HG03135 (cell line): ENCODE measurements at regions not wholly inside any gene's neighbourhood (a gene's known extent, or its start where the extent isn't known, plus 50 kb on each side); places are given as distances from the start of the nearest gene placed in this dataset.
"Not testable (repeated sequence)": the region's sequence is repeated elsewhere in the genome, so short reads cannot be mapped to it uniquely, and the experiment has no call there.

Experiments used
- ATAC-seq: cut with Tn5 transposase; IDR thresholded peaks from one replicate; pipeline ENCODE4 v1.9.1; 2021; ENCODE audit warnings: mild to moderate bottlenecking, moderate library complexity; ENCODE audit not compliant: unreplicated experiment

DNA sequence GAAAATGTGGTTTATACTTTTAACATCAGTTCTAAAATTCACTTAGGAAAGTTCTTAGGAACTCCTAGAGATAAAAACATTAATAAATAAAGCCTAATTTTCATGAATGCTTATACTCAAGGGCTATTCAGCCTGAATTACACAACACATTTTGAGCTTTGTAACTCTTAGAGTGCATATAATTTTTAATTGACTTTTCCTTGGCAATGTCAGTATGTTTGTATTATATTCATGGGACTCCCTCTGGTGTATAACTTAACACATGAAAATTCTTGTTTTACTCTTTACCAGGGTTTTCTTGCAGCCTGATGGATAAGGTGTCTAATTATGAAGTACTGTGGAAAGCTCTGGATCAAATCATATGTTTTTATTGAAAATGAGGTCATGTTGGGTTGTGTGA lies 150.6 kb upstream of the HMGA2 start:
- no peak for ATAC-seq

DNA sequence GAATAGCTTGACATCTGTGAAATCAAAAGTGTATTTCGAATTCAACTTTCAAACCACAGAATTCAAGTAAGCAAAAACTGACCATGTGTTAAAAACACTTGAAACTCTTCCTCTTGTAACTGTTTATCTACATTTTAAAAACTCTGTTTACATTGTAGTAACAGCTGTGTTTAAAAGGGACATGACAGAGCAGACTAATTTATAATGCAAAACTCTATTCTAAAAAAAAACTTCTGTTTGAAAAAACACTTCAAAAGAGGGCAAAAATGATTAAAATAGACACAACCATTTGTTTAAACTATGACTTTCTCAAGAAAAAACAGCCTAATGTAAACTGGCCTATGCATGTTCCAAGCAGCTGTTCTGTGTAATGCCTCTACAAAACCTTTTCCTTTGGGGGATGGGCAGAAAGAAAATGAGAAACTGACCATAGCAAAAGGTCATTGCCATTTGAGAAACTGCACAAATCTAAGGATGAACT lies 149.1 kb upstream of the HMGA2 start:
- ATAC-seq, result no peak

DNA sequence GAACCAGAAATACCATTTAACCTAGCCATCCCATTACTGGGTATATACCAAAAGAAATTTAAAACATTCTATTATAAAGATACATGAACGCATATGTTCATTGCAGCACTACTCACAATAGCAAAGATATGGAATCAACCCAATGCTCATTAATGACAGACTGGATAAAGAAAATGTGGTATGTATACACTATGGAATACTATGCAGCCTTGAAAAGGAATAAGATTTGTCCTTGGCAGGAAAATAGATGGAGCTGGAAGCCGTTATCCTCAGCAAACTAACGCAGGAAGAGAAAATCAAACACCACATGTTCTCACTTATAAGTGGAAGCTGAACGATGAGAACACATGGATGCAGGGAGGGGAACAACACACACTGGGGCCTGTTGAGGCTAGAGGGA lies 146.1 kb upstream of the HMGA2 start:
- ATAC-seq, result not testable (repeated sequence)

DNA sequence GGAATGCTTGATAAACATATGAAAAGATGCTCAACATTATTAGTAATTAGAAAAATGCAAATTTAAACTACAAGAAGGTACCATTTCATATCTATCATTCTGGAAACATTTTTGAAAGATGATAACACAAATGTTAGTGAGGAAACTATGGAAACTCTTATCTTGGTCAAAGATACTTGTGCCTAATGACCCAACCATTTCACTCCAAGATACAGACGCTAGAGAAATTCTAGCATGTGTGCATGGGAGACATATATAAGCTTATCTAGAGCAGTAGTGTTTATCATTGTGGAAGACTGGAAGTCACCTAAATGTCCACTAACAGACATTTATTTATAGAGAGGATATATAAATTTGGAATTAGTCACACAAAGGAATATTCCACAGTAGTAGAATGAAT lies 143.1 kb upstream of the HMGA2 start:
- no peak for ATAC-seq

DNA sequence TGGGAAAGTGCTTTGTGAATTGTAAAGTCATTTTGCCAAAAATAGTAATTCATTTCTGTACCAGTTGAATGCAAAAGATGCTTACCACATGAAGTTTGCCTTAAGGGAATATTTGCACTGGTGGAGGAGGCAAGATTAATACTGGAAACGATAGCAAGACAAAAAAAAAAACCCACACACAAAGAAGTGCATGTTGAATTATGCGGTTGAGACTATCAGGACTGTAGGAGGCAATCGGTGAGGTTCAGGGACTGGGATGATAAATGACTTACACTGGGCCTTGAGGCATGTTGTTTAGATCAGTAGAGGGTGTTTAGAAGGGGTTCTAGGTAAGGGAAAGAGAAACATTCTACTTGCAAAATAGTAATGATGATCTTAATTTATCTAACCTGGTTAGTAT lies 142.2 kb upstream of the HMGA2 start:
- no peak for ATAC-seq

DNA sequence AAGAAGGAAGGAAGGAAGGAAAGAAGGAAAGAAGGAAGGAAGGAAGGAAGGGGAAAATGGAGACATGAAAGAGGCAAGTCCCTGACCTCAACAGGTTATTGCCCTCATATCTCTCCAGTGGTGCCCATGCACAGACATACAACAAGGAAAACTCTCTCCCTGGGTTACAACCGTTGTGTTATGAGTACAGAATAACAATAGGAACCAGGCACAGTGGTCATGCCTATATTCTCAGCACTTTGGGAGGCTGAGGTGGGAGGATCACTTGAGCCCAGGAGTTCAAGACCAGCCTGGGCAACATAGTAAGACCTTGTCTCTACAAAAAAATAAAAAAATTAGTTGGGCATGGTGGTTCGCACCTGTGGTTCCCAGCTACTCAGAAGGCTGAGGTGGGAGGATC lies 139.4 kb upstream of the HMGA2 start:
- no peak for ATAC-seq

DNA sequence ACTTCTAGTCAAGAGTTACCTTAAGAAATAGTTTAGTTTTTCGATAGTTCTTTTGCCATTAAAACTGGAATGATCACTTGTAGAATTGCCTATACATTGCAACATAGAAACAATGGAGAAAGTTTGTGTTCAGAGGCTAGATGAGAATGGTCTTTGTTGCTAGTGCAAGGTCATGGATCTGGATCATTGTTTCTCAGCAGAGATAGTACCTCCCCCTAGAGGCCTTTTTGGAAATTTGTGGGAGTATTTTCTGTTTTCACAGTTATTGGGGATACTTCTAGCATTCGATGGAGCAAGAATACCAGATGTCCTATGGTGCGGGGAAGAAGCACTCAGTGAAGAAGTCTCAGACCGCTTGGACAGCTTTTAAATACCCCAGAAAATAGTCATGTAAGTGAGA lies 138.8 kb upstream of the HMGA2 start:
- ATAC-seq, result no peak

DNA sequence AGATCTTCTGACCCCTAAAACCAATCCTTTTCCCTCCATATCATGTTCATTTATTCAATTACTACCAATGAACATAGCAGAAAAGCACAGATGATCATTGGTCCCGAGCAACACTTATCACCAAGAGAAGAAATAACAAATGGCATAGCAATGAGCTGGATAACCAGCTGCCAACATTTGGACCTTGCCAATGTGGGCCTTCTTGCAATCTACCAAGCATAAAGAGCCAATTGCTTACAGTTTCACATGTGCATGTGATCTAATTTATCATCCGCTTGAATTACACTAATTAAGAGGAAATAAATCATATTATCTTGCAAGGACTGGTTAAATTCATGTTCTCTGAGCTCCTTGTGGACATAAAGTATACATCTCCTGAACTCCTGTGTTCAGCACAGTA lies 134.8 kb upstream of the HMGA2 start:
- no peak for ATAC-seq

DNA sequence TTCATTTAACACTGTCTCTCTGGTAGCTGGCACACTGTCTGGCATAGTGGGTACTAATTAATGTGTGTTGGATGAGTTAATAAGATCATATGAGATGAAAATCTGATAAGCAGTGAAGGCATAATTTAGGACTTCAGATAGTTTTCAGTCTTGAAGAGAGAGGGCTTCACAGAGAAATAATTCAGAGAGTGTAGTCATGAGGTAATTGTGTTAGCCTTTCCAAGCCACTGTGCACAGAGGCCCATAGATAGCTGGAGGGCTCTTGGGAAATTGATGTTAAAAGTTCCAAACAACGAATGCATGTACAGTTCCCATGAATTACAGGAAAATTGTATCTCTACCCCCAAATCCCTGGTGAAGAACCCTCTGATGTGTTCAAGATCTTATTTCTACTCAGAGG lies 133.8 kb upstream of the HMGA2 start:
- ATAC-seq, result no peak

DNA sequence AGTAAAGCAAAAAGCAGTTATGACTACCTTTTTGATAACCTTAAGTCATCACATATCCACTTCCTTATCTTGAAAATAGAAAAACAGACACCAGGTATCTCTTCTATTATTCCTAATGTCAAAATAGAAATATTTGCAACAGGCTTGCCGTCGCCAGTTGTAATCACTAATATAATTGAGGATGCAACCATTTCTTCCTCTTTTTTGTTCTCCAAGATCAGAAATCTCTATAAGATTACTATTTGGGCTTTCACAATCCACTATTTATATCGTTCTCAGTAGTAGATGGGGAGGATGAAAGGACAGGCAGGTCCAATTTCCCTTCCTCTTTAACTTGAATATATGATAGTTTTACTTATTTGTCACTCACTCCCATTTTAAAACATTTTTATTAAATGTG lies 130.2 kb upstream of the HMGA2 start:
- no peak for ATAC-seq

DNA sequence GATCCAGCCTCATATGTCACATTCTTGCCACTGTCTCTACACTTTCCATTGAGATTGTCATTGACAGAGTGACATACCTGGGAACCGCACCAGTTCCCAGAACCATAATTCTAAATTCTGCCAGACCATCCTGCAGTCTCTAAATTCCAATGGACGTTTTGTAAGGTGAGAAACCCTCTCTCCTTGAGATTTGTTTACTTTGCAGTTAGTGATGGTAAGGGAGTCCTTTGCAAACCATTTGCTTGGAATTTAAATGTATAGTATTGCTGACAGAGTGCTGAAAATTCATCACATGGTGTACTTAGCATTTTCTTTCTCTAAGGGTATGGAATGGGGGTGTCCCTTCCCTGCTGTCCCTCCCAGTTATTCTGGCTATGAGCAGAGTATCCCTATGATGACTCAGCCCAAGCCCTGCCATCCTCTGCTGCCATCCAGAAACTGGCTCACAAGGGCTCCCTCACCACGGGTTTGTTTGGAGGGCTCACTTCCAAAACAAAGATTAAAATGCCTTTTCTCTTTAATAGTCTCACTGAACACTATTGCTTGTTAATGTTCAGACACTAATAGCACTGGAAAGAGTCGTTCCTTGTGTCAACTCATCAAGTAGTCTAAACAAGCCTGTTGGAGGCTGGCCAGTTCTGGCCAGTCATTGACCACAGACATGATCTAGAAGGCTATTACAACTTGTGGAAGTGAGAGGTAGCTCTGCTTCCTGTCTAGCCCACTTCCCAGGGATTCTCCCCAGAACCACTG lies 129.0 kb upstream of the HMGA2 start:
- ATAC-seq, result no peak

DNA sequence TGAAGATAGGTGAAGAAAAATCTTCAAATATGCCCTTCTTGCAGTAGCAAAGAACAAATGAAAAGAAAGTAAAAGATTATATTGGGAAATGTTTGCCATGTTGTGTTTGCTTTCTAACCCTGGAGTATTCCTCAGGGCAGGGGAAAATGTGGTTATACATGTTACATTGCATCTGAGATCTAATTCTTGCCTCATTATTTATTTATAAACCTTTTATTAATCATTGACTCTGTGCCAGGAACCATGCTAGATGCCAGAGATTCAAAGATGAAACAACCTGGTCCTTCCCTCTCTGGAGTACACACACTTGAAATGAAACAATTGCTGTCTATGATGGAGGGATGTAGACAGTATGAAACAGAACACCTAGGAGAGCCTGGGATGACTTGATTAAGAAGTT lies 128.1 kb upstream of the HMGA2 start:
- no peak for ATAC-seq

DNA sequence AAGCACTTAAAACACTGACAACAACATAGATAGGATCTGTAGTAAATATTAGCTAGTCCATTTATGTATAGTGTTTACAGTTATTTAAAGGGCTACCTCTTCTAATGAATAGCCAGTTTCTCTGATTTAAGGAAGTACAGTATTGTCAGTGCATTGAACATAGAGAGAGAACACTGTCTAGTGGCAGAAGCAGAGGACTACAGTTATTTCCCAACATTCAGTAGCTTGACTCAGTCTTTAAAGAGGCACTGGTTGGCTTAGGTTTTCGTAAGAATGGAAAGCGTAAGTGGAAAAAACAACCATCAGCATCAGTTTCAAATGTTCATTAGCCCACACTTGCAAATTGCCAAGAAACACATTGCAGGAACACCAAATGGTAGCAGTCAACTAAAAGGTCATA lies 125.0 kb upstream of the HMGA2 start:
- ATAC-seq, result no peak

DNA sequence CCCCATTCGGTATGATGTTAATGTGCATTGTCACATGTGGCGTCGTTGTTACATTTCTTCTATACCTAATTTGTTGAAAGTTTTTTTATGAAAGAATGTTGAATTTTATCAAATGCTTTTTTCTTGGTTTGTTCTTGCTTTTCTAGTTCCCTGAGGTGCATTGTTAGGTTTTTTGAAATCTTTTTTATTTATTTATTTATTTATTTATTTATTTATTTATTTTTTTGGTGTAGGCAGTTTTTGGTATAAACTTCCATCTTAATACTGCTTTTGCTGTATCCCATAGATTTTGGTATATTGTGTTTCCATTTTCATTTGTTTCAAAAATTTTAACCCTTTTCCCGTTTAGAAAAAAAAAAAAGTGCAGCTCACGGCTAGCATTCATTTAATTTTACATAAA lies 121.1 kb upstream of the HMGA2 start:
- no peak for ATAC-seq

DNA sequence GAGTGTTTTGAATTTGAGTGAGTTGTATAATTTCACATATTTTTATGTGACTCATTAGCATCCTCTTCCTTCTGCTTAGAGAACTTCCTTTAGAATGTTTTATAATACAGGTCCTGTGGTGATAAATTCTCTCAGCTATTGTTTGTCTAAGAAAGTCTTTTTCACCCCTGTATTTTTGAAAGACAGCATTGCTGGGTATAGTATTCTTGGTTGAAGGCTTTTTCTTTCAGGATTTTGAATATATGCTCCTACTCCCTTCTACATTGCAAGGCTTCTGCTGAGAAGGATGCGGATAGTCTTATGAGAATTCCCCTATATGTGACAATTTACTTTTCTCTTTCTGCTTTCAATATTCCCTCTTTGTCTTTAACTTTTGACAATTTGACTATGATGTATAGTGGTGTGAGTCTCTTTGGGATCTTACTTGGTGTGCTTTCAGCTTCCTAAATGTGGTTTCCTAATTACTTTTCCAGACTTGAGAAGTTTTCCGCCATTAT lies 118.9 kb upstream of the HMGA2 start:
- ATAC-seq, result no peak

DNA sequence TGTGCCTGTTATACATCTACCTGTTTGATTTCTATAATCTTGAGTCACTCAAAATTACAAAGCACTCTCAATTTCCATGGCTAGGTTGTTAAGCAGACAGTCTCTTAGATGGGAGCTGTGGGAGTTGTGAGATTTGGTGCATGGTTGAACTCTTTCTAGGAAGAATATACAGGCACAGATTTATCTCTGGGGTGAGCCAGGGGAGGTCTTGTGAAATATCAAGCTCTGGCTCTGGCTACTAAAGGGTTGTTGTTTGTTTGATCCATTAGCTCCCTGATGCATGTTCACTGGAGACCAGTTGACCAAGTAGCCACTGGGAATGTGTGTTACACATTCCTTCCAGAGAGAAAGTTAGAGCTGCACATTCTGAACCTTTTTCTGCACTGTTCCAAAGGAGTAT lies 117.2 kb upstream of the HMGA2 start:
- ATAC-seq, result no peak

DNA sequence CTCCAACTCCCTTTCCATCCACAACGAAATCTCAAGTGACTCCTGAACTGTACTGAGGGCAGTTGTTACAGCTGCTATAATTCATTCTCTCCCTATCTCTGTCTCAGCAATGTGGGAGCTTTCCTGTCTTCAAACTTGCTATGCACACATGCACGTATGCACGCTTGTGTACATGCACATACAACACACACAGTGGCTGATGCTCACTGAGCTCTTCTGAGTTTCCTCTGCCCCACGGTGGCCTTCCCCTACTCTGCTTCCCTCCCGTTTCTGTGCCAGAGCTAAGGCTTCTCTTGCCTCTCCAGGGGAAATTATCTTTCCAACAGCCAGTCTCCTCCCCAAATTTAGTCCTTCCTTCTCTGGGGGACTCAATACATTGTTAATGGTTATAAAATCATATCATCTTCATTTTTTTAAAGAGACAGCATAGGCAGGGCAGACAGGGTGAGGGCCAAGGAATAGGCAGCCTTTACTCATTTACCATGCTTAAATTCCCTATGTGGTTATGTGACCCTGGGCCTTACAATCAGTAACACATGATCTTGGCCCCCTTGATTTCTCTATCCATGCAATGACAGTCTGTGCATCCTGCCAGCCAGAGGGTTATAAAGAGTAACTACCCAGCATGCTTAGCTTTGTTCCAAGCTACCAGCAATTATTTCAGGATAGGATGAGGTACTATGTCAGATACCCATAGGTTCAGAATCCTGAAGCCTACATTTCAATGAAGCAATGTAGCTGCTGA lies 111.9 kb upstream of the HMGA2 start:
- ATAC-seq, result no peak

DNA sequence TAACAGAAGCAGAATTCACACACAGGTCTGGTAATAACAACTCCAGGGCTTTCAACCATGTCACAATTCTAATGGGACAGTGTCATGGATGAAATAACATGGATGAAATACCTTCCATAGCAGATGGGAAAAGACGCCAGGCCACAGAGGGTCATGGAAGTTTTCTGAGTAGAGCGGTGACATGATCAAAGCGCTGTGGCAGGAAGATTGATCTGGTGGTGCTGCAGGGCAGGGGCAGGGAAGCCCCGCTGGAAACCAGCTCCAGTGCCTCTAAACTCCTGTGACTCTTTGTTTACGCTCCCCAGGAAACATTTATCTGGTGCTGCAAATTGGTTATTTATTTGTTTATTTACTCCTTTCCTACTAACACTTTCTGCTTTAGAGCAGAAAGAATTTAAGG lies 108.3 kb upstream of the HMGA2 start:
- no peak for ATAC-seq

DNA sequence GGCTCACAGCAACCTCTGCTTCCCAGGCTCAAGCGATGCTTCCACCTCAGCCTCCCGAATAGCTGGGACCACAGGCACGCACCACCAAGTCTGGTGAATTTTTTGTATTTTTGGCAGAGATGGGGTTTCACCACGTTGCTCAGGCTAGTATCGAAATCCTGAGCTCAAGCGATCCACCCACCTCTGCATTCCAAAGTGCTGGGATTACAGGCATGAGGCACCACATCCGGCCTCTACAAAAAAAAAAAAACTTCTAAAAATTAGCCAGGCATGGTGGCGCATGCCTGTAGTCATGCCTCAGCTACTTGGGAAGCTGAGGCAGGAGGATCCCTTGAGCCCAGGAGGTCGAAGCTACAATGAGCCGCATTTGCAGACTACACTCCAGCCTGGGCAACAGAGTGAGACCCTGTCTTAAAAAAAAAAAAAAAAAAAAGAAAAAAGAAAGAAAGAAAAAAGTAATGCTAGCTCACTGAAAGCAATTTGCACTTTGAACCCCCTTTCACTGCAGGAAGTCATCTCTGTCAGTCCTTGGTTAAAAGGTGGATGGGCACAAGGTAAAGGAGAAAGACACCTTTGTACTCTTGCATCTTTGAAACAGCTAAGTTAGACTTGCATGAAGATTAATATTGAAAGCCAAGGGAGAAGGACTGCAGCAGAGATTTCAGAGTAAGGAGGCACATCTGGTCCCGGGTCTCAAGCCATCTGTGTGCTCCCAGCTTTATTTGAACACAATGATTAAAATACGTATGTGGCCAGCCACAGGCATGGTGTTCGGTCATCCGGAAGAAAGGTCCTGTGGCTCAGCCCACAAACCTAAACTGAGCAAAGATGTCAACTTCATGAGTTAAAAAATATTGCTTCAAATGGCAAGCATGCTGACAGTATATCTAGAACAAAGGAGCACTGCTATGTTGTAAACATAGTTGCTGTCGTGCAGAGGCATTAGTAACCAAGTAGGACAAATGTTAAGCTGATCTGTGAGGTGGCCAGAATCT lies 103.8 kb upstream of the HMGA2 start:
- ATAC-seq, result no peak

DNA sequence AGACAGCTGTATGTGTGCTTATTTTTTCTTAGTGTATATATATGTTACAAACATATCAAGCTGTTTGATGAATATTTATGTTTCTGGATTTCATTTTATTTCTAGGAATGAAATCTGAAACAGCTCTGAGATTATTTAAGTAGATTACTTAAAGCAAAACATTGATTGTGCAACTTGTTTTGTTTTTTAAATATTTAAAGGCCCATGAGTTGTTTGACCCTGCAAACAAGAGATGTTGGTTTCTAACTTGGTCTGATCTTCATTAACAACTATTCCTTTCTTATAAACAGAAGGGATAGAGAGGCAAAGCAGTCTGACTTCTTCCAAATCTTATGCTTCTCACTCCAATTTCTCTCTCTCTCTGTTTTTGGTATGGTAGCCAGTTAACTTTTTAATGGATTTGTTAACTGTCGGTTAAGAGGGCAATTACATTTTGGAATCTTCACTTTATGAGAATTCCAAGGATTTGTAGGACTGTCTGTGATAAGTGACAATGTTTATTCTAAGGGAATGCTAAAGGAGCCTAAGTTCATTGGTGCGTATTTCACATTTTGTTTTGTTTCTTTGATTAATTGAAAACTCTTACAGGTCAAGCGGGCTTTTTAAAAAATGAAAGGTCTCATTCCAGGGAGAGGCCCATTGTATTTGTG lies 102.6 kb upstream of the HMGA2 start:
- ATAC-seq, result no peak

DNA sequence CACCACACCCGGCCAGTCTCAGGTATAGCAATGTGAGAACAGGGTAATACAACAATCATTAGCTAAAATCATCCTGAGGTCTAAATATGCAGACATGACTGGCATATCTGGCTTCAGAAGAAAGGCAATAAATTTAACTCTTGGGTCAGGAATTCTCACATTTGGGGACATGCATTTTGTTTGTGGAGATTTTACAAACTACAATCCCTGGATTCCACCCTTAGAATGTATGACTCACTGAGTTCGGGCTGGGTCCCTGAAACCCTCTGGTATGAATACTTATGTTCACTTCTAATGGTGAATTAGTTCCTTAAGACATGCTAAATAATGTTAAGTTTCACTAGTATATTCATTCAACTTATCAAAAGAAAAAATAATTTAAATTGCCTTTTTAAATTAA lies 98.9 kb upstream of the HMGA2 start:
- no peak for ATAC-seq
